ENCODE measurements at regions not wholly inside any gene's neighbourhood (a gene's known extent, or its start where the extent isn't known, plus 50 kb on each side); places are given as distances from the start of the nearest gene placed in this dataset.
A peak's percentile ranks its signal among the peaks of the same experiment; 100 is the strongest.

DNA sequence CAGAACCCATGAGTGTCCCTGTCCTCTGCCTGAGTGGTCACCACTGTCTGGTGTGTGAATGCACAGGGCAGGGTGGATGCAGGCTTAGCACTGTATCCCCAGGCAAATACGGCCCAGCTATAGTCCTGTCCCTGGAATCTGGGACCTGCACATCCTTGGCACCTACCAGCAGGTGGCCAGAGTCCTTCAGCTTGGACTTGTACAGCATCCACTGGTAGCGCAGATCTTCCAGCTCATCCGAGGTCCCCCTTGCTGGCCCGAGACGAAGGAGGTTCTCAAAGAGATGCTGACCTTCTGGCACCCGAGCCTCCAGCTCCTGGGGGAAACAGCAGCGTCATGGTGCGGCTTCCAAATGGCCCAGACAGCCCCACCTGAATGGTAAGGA lies 83.4 kb downstream of the SYNE3 start:
- H3K36me3 ChIP-seq (replicated peaks; ENCODE audit: insufficient read depth, low read length) = no peaks in the 10 kb centered on the region; the same call in 1 of the 2 replicates
- H3K4me1 ChIP-seq (ENCODE audit: low read length) = 0 out of 2 replicates have a peak, but pooled peaks cover 5% of the 10 kb centered on the region
- H3K27ac ChIP-seq (ENCODE audit: low read length) = no peak overlapping the region
- no peaks in the 10 kb centered on the region; the same call in 1 of the 2 replicates for H3K79me2 ChIP-seq (ENCODE audit: low read length)
- no peaks in the 10 kb centered on the region for H3K27me3 ChIP-seq (replicated peaks; ENCODE audit: insufficient read depth, low read length)
- no peak overlapping the region for H2AFZ ChIP-seq (ENCODE audit: low read length)
- no peak overlapping the region for H3K9ac ChIP-seq (ENCODE audit: low read length)
- H3K9me3 ChIP-seq (replicated peaks; ENCODE audit: insufficient read depth, low read length) = no peaks in the 10 kb centered on the region
- TF ChIP-seq, protein P1, sequence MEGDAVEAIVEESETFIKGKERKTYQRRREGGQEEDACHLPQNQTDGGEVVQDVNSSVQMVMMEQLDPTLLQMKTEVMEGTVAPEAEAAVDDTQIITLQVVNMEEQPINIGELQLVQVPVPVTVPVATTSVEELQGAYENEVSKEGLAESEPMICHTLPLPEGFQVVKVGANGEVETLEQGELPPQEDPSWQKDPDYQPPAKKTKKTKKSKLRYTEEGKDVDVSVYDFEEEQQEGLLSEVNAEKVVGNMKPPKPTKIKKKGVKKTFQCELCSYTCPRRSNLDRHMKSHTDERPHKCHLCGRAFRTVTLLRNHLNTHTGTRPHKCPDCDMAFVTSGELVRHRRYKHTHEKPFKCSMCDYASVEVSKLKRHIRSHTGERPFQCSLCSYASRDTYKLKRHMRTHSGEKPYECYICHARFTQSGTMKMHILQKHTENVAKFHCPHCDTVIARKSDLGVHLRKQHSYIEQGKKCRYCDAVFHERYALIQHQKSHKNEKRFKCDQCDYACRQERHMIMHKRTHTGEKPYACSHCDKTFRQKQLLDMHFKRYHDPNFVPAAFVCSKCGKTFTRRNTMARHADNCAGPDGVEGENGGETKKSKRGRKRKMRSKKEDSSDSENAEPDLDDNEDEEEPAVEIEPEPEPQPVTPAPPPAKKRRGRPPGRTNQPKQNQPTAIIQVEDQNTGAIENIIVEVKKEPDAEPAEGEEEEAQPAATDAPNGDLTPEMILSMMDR (IDR thresholded peaks at IDR 0.05; ENCODE audit: low read length) = no peak
- TF ChIP-seq EZH2phosphoT487 (IDR thresholded peaks at IDR 0.05; ENCODE audit: low read length) = no peak
- TF ChIP-seq EZH2 (optimal IDR thresholded peaks at IDR 0.05; ENCODE audit: low read depth, low read length) = no peak
- H3K4me2 ChIP-seq (ENCODE audit: low read depth, low read length) = no peak overlapping the region
- H3K9me2 ChIP-seq (replicated peaks; ENCODE audit: insufficient read depth, low read length) = no peaks in the 10 kb centered on the region
- no peak for DNase-seq
- no peaks in the 10 kb centered on the region for H4K20me1 ChIP-seq (ENCODE audit: insufficient read depth, low read length)
- no peaks in the 10 kb centered on the region for H3F3A ChIP-seq (ENCODE audit: insufficient read depth, low read length)
- no peak overlapping the region for H3K4me3 ChIP-seq (ENCODE audit: low read length)

DNA sequence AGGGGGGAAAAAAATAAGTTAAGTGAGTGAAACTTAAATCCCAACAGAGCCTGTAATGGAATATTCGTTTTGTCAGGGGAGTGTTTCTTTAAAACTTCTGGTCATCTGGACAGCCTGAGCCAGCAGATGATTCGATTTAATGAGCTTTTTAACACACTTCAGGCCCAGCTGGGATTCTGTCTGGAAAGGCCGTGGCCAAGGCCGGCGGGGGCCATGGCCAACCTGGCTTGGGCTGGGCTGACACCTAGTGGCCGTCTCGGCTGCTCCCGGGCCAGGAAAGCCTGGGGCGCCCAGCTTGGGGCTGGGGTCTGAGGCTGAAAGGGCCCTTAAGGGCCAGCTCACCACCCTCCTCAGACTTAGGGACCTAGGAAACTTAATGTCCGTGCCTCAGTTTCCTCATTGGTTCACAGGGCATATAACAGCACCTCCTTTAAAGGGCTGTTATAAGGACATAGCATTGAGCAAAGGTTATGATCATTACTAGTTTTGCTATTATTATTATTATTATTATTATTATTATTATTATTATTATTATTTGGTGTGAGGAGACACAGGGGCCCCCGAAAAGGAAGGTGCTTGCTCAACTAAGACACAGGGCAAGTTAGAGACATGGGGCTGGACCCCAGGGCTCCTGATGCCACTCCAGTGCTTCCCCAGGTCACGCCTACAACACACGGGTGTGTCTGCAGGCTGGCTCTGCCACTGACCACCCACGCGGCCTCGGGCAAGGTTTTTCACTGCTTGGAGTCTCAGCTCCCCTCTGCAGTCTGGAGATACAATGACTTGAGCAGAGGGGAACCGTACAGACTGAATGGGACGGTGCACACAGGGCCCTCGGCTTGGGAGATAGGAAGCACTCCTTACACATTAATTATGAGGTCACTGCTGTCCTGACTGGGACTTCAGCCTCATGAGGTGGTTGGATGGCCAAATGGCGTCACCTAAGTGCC lies 84.0 kb downstream of the SYNE3 start:
- Histone ChIP-seq H3K36me3 (replicated peaks; ENCODE audit: insufficient read depth, low read length) (no peaks in the 10 kb centered on the region; the same call in 1 of the 2 replicates), H3K9me2 (replicated peaks; ENCODE audit: insufficient read depth, low read length) (no peaks in the 10 kb centered on the region), H3K27ac (ENCODE audit: low read length) (no peak overlapping the region), H3K9me3 (replicated peaks; ENCODE audit: insufficient read depth, low read length) (no peaks in the 10 kb centered on the region), H3K4me3 (ENCODE audit: low read length) (no peak overlapping the region), H3K9ac (ENCODE audit: low read length) (no peak overlapping the region), H3F3A (ENCODE audit: insufficient read depth, low read length) (no peaks in the 10 kb centered on the region), H4K20me1 (ENCODE audit: insufficient read depth, low read length) (no peaks in the 10 kb centered on the region), H3K79me2 (ENCODE audit: low read length) (no peaks in the 10 kb centered on the region; the same call in 1 of the 2 replicates), H3K27me3 (replicated peaks; ENCODE audit: insufficient read depth, low read length) (no peaks in the 10 kb centered on the region), H3K4me2 (ENCODE audit: low read depth, low read length) (no peak overlapping the region), H3K4me1 (ENCODE audit: low read length) (0 out of 2 replicates have a peak, but pooled peaks cover 3% of the 10 kb centered on the region), H2AFZ (ENCODE audit: low read length) (no peak overlapping the region)
- no peak for TF ChIP-seq EZH2 (optimal IDR thresholded peaks at IDR 0.05; ENCODE audit: low read depth, low read length)
- TF ChIP-seq, protein P1 (IDR thresholded peaks at IDR 0.05; ENCODE audit: low read length) = peak; percentile 13; the same call in 1 of the 2 replicates
- no peak for DNase-seq

DNA sequence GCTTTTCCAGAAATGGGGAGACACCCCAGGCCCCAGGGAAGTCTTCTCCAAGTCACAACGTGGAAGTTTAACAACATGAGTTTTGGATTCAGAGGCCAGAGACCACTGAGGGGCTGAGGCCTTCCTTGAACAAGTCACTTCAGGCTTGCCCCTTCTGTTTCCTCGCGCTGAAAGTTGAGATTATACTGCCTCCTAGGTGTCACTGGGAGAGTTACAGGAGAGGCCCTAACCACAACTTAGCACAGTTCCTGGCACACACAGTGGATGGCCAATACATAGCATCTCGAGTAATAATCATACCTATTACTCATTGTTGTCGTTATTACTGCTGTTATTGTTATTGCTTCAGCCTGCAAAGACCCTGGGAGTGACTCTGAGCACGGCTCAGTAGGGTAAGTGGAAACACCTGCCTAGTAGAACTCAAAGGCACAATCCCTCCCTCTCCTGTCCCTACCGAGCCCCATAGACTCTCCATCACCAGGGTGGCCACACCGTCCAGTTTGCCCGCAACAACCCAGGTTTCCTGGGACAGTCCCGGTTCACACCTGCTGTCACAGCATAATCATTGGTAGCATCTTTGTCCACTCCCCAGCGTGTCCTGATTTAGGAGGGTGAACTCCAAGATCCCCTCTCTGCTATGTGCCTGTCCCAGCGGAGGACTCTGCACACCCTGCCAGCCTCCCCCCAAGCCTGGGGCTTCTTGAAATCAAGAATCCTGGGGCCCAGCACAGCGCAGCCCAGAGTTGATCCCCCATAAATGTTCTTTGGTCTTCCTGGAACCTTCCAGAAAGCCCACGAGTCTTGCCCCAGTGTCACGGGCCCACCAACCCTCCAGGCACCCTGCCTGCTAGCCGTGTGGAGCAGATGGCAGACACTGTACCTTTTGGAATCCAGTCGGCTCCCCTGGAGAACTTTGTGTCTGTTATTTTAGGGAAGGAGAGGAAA lies 85.0 kb downstream of the SYNE3 start:
- no peak overlapping the region for H3K9ac ChIP-seq (ENCODE audit: low read length)
- H4K20me1 ChIP-seq (ENCODE audit: insufficient read depth, low read length) = no peaks in the 10 kb centered on the region
- H3K79me2 ChIP-seq (ENCODE audit: low read length) = no peaks in the 10 kb centered on the region; the same call in 1 of the 2 replicates
- H3K4me1 ChIP-seq (ENCODE audit: low read length) = no peaks in the 10 kb centered on the region
- H3K27me3 ChIP-seq (replicated peaks; ENCODE audit: insufficient read depth, low read length) = no peaks in the 10 kb centered on the region
- DNase-seq = no peak
- no peaks in the 10 kb centered on the region; the same call in 1 of the 2 replicates for H3K36me3 ChIP-seq (replicated peaks; ENCODE audit: insufficient read depth, low read length)
- no peak overlapping the region for H3K27ac ChIP-seq (ENCODE audit: low read length)
- H2AFZ ChIP-seq (ENCODE audit: low read length) = no peak overlapping the region
- no peaks in the 10 kb centered on the region for H3K9me3 ChIP-seq (replicated peaks; ENCODE audit: insufficient read depth, low read length)
- no peaks in the 10 kb centered on the region for H3K9me2 ChIP-seq (replicated peaks; ENCODE audit: insufficient read depth, low read length)
- no peak for TF ChIP-seq EZH2phosphoT487 (IDR thresholded peaks at IDR 0.05; ENCODE audit: low read length)
- TF ChIP-seq, protein P1 (IDR thresholded peaks at IDR 0.05; ENCODE audit: low read length) = peak; percentile 27
- H3K4me2 ChIP-seq (ENCODE audit: low read depth, low read length) = no peak overlapping the region
- H3F3A ChIP-seq (ENCODE audit: insufficient read depth, low read length) = no peaks in the 10 kb centered on the region
- no peak overlapping the region for H3K4me3 ChIP-seq (ENCODE audit: low read length)

Measured in MM.1S (cell line).